Thyroid gland (tissue), 4 donors: ENCODE measurements at regions not wholly inside any gene's neighbourhood (a gene's known extent, or its start where the extent isn't known, plus 50 kb on each side); places are given as distances from the start of the nearest gene placed in this dataset.

Source experiments
- DNase-seq, 2 donors: peaks; one replicate each; pipeline ENCODE4 v3.0.0-alpha.2; 2019
- H3K27ac ChIP-seq, 3 donors: fragments of 200-600 bp; sonication (generic); 1 replicate in 2 of 3; 2 replicates in 1 of 3; pipeline ENCODE4 v1.5.1; 2016 to 2019; ENCODE audit warnings: mild to moderate bottlenecking in 1 of 3, moderate library complexity in 1 of 3
- H3K27me3 ChIP-seq: fragments of 200-600 bp; sonication (generic); one replicate; pipeline ENCODE4 v1.5.1; 2019
- H3K36me3 ChIP-seq, 2 donors: fragments of 200-600 bp; sonication (generic); one replicate each; pipeline ENCODE4 v1.5.1; 2016 to 2019
- H3K4me1 ChIP-seq, 2 donors: fragments of 200-600 bp; sonication (generic); one replicate each; pipeline ENCODE4 v1.5.1; 2017 to 2019
- H3K4me3 ChIP-seq, 3 donors: fragments of 200-600 bp; sonication (generic); replicated peaks in 1 of 3; 1 replicate in 2 of 3; 2 replicates in 1 of 3; pipeline ENCODE4 v1.5.1; 2016; ENCODE audit warnings: mild to moderate bottlenecking in 1 of 3
- H3K9me3 ChIP-seq: fragments of 200-600 bp; sonication (generic); one replicate; pipeline ENCODE4 v1.5.1; 2017
- POLR2A ChIP-seq, 2 donors: fragments of 450-650 bp; IDR thresholded peaks; one replicate each; pipeline ENCODE4 v1.6.1; 2017; ENCODE audit warnings: antibody characterized with exemption in 2 of 2, mild to moderate bottlenecking in 2 of 2, moderate library complexity in 1 of 2
- WGBS, 2 donors: methylation state at CpG; one replicate each; pipeline ENCODE4 v1.1.5; 2017; 5-methylcytosine and 5-hydroxymethylcytosine counted together
- intact Hi-C: fragments of 100-400 bp; cut with DNase I; formaldehyde crosslinking; loops from one replicate; pipeline ENCODE4 v1.15.1; 2023
- TF ChIP-seq, protein P1 (sequence below), 6 experiments: fragments of 200-600 bp in 3 of 6; fragments of 450-650 bp in 3 of 6; sonication (generic) in 3 of 6; IDR thresholded peaks; one replicate each; pipeline ENCODE4 v1.5.1; 2016 to 2019; ENCODE audit warnings: antibody characterized with exemption in 6 of 6, mild to moderate bottlenecking in 2 of 6, inconsistent platforms in 1 of 6, moderate library complexity in 1 of 6

DNA sequence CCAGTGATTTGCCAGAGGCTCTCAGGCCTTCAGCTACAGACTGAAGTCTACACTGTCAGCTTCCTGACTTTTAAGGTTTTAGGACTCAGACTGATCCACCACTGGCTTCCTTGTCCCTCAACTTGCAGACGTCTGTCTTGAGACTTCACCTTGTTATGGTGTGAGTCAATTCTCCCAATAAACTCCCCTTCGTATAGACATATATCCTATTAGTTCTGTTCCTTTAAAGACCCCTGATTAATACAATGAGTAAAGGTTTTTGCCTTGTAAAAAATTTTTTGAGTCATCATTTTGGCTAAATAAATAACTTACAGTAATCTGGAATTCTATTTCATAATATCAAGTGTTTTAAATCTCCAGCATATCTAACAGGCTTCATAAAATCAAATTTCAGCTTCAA, 956.3 kb upstream of the CDH6 start:
- Histone ChIP-seq H3K4me3 (no peak overlapping the region), H3K9me3 (no peaks in the 10 kb centered on the region), H3K36me3 (no peaks in the 10 kb centered on the region), H3K27ac (no peak overlapping the region), H3K27me3 (no peaks in the 10 kb centered on the region), H3K4me1 (no peaks in the 10 kb centered on the region)
- no peak for DNase-seq
- TF ChIP-seq POLR2A (IDR thresholded peaks at IDR 0.05): no peak
- TF ChIP-seq, protein P1, sequence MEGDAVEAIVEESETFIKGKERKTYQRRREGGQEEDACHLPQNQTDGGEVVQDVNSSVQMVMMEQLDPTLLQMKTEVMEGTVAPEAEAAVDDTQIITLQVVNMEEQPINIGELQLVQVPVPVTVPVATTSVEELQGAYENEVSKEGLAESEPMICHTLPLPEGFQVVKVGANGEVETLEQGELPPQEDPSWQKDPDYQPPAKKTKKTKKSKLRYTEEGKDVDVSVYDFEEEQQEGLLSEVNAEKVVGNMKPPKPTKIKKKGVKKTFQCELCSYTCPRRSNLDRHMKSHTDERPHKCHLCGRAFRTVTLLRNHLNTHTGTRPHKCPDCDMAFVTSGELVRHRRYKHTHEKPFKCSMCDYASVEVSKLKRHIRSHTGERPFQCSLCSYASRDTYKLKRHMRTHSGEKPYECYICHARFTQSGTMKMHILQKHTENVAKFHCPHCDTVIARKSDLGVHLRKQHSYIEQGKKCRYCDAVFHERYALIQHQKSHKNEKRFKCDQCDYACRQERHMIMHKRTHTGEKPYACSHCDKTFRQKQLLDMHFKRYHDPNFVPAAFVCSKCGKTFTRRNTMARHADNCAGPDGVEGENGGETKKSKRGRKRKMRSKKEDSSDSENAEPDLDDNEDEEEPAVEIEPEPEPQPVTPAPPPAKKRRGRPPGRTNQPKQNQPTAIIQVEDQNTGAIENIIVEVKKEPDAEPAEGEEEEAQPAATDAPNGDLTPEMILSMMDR (IDR thresholded peaks at IDR 0.05): no peak
- WGBS, 2 donors: 74 to 76% methylated on average over 2 of the region's 2 CpGs
- intact Hi-C loops: no loop called here

DNA sequence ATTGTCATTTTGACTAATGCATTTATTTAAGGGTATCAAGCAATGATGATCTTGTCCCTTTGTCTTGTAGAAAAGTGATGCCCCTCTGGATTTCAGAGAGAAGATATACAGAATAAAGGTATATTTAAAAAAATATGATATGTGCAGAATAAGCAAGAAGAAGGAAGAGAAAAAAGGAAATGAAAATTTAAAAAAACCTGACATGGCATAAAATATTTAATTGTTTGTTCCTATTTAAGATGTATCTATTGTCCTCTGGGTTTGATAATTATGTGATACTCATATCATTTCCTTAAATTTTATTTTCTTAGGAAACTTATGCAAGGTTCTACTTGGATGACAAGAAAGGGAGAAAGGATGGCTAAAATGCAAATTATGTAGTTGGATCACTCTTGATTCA, 983.7 kb upstream of the CDH6 start:
- H3K27ac ChIP-seq: no peak overlapping the region
- intact Hi-C loops: no loop called here
- no peak for DNase-seq
- TF ChIP-seq, protein P1 (IDR thresholded peaks at IDR 0.05): no peak
- no peak for TF ChIP-seq POLR2A (IDR thresholded peaks at IDR 0.05)
- no peaks in the 10 kb centered on the region for H3K9me3 ChIP-seq
- H3K36me3 ChIP-seq: no peaks in the 10 kb centered on the region
- H3K27me3 ChIP-seq: no peaks in the 10 kb centered on the region
- H3K4me1 ChIP-seq: no peaks in the 10 kb centered on the region
- H3K4me3 ChIP-seq: no peak overlapping the region

DNA sequence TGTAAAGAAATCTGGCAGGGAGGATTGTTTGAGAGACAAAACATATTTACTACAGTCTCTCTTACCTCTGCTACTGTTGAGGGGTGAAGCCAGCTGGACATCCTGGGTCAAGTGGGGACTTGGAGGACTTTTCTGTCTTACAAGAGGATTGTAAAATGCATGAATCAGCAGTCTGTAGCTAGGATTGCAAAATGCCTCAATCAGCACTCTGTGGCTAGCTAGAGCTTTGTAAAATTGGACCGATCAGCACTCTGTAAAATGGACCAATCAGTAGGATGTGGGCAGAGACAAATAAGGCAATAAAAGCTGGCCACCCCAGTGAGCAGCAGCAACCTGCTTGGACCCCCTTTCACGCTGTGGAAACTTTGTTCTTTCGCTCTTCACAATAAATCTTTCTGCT, 995.8 kb upstream of the CDH6 start:
- no peaks in the 10 kb centered on the region for H3K4me1 ChIP-seq
- 82% methylated on average over 3 of the region's 3 CpGs for WGBS, 2 donors
- H3K36me3 ChIP-seq: no peaks in the 10 kb centered on the region
- no peak overlapping the region for H3K27ac ChIP-seq
- TF ChIP-seq, protein P1 (IDR thresholded peaks at IDR 0.05): no peak
- no peak for TF ChIP-seq POLR2A (IDR thresholded peaks at IDR 0.05)
- no peak overlapping the region for H3K4me3 ChIP-seq
- H3K27me3 ChIP-seq: no peaks in the 10 kb centered on the region
- DNase-seq: no peak
- intact Hi-C loops: no loop called here
- no peaks in the 10 kb centered on the region for H3K9me3 ChIP-seq

DNA sequence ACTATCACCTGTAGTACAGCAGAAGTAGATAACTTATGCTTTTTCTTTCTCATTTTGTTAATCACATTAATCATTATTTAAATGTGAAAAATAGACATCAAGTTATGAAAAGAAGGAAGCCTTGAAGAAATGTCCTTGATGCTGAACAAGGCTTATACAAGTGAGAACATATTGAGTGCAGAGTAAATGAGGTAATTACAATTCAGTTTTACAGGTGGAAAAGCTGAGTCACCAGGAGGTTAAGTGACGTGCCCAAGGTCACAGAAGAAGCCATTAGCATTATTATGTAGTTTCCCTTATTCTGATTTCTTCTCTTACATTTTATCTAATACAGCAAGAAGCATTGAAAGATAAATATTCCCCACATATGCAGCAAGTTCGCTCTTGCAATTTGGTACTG, 998.5 kb upstream of the CDH6 start:
- intact Hi-C loops: no loop called here
- H3K9me3 ChIP-seq: no peaks in the 10 kb centered on the region
- no peak overlapping the region for H3K4me3 ChIP-seq
- no peaks in the 10 kb centered on the region for H3K27me3 ChIP-seq
- 63 to 76% methylated on average over 2 of the region's 2 CpGs for WGBS, 2 donors
- TF ChIP-seq POLR2A (IDR thresholded peaks at IDR 0.05): no peak
- TF ChIP-seq, protein P1 (IDR thresholded peaks at IDR 0.05): no peak
- DNase-seq: no peak
- no peaks in the 10 kb centered on the region for H3K36me3 ChIP-seq
- H3K4me1 ChIP-seq: no peaks in the 10 kb centered on the region
- H3K27ac ChIP-seq: no peak overlapping the region

DNA sequence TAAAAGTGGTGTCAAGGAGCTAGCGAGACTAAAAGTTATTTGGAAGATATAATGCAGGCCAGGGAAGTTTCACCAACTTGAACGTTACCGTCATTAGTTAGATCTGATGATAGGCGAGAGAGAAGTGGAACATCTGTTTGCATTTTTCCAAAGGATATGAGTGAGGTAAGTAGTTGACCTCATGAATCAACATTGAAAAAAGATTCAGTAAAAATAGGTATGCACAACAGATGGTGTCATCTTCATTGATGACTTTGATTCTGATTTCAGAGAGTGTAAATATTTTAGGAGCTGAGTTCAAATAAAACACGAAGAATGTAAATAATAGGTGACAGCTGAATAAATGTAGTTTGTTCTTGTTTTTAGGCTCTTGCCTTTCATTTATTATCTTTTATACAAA, 998.9 kb upstream of the CDH6 start:
- H3K4me1 ChIP-seq: no peaks in the 10 kb centered on the region
- 73 to 76% methylated on average over 5 of the region's 5 CpGs for WGBS, 2 donors
- H3K9me3 ChIP-seq: no peaks in the 10 kb centered on the region
- intact Hi-C loops: no loop called here
- DNase-seq: no peak
- no peak overlapping the region for H3K4me3 ChIP-seq
- no peaks in the 10 kb centered on the region for H3K27me3 ChIP-seq
- H3K27ac ChIP-seq: no peak overlapping the region
- TF ChIP-seq, protein P1 (IDR thresholded peaks at IDR 0.05): no peak
- no peak for TF ChIP-seq POLR2A (IDR thresholded peaks at IDR 0.05)
- H3K36me3 ChIP-seq: no peaks in the 10 kb centered on the region
